Osteoblast (primary cell): ENCODE measurements at regions not wholly inside any gene's neighbourhood (a gene's known extent, or its start where the extent isn't known, plus 50 kb on each side); places are given as distances from the start of the nearest gene placed in this dataset.

Experiments
- DNase-seq: peaks from one replicate; pipeline ENCODE4 v3.0.0; 2011; ENCODE audit warnings: low spot score, mixed read lengths; ENCODE audit not compliant: insufficient read length; ENCODE audit errors: missing footprints
- H2AFZ ChIP-seq: 2 replicates; pipeline ENCODE4 v1.6.0; 2011; ENCODE audit warnings: mild to moderate bottlenecking, low read length
- H3K27ac ChIP-seq: 2 replicates; pipeline ENCODE4 v1.5.1; 2011; ENCODE audit warnings: mild to moderate bottlenecking, low read depth, low read length, moderate library complexity
- H3K27me3 ChIP-seq: 2 replicates; pipeline ENCODE4 v1.6.0; 2012; ENCODE audit warnings: mild to moderate bottlenecking, control low read depth, inconsistent platforms, low read length, moderate library complexity; ENCODE audit not compliant: insufficient read depth
- H3K36me3 ChIP-seq: 2 replicates; pipeline ENCODE4 v1.5.1; 2011; ENCODE audit warnings: mild to moderate bottlenecking, low read length, control low read depth, moderate library complexity; ENCODE audit not compliant: insufficient read depth
- H3K4me1 ChIP-seq: 2 replicates; pipeline ENCODE4 v1.5.1; 2011; ENCODE audit warnings: mild to moderate bottlenecking, low read length, control low read depth, moderate library complexity; ENCODE audit not compliant: insufficient read depth
- H3K4me2 ChIP-seq: 2 replicates; pipeline ENCODE4 v1.6.0; 2011; ENCODE audit warnings: mild to moderate bottlenecking, low read length; ENCODE audit not compliant: insufficient read depth
- H3K4me3 ChIP-seq: fragments of 200-600 bp; sonication (generic); 3 replicates; pipeline ENCODE4 v1.5.1; 2012; ENCODE audit warnings: mild to moderate bottlenecking, low read length, inconsistent platforms; ENCODE audit not compliant: insufficient read depth
- H3K79me2 ChIP-seq: 2 replicates; pipeline ENCODE4 v1.6.0; 2012; ENCODE audit warnings: mild to moderate bottlenecking, low read length, control low read depth, inconsistent platforms; ENCODE audit not compliant: insufficient read depth
- H3K9me3 ChIP-seq: 2 replicates; pipeline ENCODE4 v1.5.1; 2011; ENCODE audit warnings: low read depth, low read length, control low read depth
- H4K20me1 ChIP-seq: 2 replicates; pipeline ENCODE4 v1.6.0; 2012; ENCODE audit warnings: mild to moderate bottlenecking, low read length, control low read depth; ENCODE audit not compliant: insufficient read depth
- TF ChIP-seq, protein P1 (sequence below): IDR thresholded peaks from 2 replicates; pipeline ENCODE4 v1.5.1; 2011; ENCODE audit warnings: mild to moderate bottlenecking, low read depth, low read length, moderate library complexity; ENCODE audit errors: extremely low read depth

DNA sequence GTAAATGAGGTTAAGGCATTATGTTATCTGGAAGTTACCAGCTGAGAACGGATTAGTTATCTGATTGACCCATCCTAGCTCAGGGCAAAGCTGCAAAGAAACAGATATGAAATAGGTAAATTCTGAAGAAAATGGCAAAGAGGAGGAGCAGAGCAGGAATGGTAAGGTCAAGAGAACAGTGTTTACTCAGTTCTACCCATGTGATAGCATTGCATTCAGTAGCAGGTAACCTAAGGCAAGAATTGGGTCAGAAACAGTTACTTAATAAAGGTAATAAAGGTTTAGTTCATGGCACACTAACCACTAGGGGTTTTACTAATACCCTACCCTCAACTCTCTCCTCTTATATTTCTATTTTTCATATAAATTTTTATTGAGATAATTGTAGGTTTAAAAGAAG, 224.8 kb downstream of the ASCL1 start:
- no peak overlapping the region for H3K4me2 ChIP-seq
- no peaks in the 10 kb centered on the region for H3K9me3 ChIP-seq
- no peaks in the 10 kb centered on the region for H3K79me2 ChIP-seq
- no peak overlapping the region for H3K27ac ChIP-seq
- H3K4me1 ChIP-seq = no peaks in the 10 kb centered on the region
- TF ChIP-seq, protein P1, sequence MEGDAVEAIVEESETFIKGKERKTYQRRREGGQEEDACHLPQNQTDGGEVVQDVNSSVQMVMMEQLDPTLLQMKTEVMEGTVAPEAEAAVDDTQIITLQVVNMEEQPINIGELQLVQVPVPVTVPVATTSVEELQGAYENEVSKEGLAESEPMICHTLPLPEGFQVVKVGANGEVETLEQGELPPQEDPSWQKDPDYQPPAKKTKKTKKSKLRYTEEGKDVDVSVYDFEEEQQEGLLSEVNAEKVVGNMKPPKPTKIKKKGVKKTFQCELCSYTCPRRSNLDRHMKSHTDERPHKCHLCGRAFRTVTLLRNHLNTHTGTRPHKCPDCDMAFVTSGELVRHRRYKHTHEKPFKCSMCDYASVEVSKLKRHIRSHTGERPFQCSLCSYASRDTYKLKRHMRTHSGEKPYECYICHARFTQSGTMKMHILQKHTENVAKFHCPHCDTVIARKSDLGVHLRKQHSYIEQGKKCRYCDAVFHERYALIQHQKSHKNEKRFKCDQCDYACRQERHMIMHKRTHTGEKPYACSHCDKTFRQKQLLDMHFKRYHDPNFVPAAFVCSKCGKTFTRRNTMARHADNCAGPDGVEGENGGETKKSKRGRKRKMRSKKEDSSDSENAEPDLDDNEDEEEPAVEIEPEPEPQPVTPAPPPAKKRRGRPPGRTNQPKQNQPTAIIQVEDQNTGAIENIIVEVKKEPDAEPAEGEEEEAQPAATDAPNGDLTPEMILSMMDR = no peak
- no peak overlapping the region for H2AFZ ChIP-seq
- H3K27me3 ChIP-seq = no peaks in the 10 kb centered on the region
- no peak for DNase-seq
- H3K4me3 ChIP-seq = no peak overlapping the region
- no peaks in the 10 kb centered on the region for H3K36me3 ChIP-seq
- H4K20me1 ChIP-seq = no peaks in the 10 kb centered on the region

DNA sequence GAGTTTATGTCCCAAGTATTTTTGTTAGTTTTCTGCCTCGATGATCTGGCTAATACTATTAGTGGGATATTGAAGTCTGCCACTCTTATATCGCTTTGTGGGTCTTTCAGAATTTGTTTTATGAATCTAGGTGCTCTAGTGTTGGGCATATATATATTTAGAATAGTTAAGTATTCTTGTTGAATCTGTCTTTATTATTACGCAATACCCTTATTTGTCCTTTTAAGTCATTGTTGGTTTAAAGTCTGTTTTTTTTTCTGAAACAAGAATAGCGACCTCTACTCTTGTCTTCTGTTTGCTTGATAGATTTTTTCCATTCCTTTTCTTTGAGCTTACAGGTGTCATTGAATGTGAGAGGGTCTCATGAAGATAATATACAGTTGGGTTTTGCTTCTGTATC, 239.0 kb downstream of the ASCL1 start:
- no peak overlapping the region for H2AFZ ChIP-seq
- no peak overlapping the region for H3K4me2 ChIP-seq
- no peak overlapping the region for H3K4me3 ChIP-seq
- no peaks in the 10 kb centered on the region for H3K9me3 ChIP-seq
- H3K79me2 ChIP-seq = no peaks in the 10 kb centered on the region
- no peaks in the 10 kb centered on the region for H3K36me3 ChIP-seq
- TF ChIP-seq, protein P1 = no peak
- no peaks in the 10 kb centered on the region for H4K20me1 ChIP-seq
- no peaks in the 10 kb centered on the region for H3K4me1 ChIP-seq
- no peaks in the 10 kb centered on the region for H3K27me3 ChIP-seq
- no peak overlapping the region for H3K27ac ChIP-seq
- no peak for DNase-seq

DNA sequence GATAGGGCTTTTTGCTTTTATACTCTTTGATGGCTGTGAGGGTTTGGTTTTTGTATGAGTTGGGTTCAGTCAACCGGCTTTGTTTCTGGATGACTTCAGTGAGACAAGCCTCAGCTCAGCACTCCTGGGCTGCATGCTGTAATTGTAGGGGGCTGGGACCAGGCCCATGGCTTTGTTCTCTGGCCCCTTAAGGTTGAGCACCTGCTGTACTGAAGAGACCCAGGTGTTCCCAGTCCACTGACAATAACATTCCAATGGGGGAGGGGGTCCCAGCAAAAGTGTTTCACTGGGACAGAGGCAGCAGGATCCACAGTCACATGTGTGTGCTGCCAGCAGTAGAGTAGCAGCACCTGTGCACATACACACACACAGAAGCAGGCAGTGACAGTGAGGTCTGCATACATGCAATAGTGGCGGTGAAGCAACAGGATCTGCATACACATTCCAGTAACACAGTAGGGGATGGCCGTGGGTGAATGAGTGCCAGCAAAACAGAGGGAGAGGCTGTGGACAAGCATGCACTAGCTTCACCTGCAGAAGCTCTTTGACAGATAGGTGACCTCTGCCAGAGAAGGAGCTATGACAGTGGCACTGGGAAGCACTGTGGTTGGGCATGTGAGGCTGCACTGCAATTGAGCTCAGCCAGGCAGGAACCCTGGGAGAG, 240.4 kb downstream of the ASCL1 start:
- Histone ChIP-seq H3K79me2 (no peaks in the 10 kb centered on the region), H3K4me3 (no peak overlapping the region), H3K4me2 (no peak overlapping the region), H2AFZ (no peak overlapping the region), H3K27ac (no peak overlapping the region), H3K27me3 (no peaks in the 10 kb centered on the region), H3K9me3 (no peaks in the 10 kb centered on the region), H4K20me1 (no peaks in the 10 kb centered on the region), H3K4me1 (no peaks in the 10 kb centered on the region), H3K36me3 (no peaks in the 10 kb centered on the region)
- DNase-seq = no peak
- TF ChIP-seq, protein P1 = no peak

DNA sequence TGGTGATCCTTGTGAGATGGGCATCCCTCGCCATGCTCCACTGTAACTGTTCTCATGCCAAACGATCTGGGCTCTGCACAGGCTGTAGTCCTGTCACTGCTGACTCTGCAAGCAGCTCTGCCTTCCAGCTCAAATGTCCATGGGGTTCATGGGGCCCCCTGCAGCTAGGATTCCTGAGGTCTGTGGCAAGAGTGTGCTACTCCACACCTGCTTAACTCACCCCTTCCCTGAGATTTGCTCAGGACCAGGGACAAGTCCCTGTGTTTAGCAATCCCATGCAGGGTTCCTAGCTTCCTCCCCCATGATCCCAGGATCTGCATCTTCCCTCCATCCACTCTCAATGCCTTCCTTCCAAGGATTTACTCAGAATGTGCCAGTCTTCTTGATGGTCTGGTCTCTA, 241.0 kb downstream of the ASCL1 start:
- Histone ChIP-seq H3K36me3 (no peaks in the 10 kb centered on the region), H3K27me3 (no peaks in the 10 kb centered on the region), H3K9me3 (no peaks in the 10 kb centered on the region), H3K4me1 (no peaks in the 10 kb centered on the region), H4K20me1 (no peaks in the 10 kb centered on the region), H3K79me2 (no peaks in the 10 kb centered on the region), H2AFZ (no peak overlapping the region), H3K4me3 (no peak overlapping the region), H3K27ac (no peak overlapping the region), H3K4me2 (no peak overlapping the region)
- TF ChIP-seq, protein P1 = no peak
- no peak for DNase-seq
